ENCODE measurements at regions not wholly inside any gene's neighbourhood (a gene's known extent, or its start where the extent isn't known, plus 50 kb on each side); places are given as distances from the start of the nearest gene placed in this dataset.
A peak's percentile ranks its signal among the peaks of the same experiment; 100 is the strongest.

DNA sequence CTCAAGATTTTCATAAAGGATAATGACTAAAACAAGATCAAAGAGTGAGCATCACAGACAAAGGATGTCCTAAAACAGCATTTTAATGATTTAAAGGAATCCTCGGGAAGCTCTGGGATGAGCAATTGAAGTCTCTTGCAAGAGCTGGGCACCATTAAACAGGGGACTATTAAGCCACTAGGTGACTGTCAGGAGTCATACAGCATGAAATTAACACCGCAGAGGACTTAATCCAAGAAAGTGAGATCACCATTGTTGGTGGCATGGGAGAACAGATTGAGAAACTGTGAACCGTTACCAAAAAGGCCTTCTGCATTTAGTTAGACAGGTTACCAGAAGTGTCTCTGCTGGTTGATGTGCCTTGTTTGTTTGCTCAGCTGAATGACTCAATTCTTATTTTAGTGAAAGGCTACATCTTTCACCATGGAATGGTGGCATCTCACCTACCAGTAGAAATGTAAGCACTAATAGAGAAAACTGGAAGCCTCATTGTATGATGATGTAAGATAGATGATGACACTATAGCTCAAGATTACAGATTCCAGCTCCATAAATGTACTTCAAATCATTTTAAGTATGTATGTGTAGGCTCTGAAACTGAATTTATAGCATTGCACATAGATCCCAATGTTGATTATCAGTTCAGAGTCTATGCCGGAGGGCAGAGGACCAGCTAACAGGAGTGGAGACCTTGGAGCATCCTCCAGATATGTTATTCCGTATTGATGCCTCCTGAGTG, 427.6 kb downstream of the SUCLG1 start:
- intact Hi-C loops (cut with micrococcal nuclease) (no loop called here), in situ Hi-C loops (cut with MboI) (no loop called here)
- TF ChIP-seq ZNF395 (CRISPR knock-in tag; IDR thresholded peaks at IDR 0.05) (no peak), ZNF766 (CRISPR knock-in tag; conservative IDR thresholded peaks at IDR 0.05) (no peak), ILK (tag; IDR thresholded peaks at IDR 0.05; ENCODE audit: borderline replicate concordance, low read depth) (no peak)
- TF ChIP-seq, protein P1, sequence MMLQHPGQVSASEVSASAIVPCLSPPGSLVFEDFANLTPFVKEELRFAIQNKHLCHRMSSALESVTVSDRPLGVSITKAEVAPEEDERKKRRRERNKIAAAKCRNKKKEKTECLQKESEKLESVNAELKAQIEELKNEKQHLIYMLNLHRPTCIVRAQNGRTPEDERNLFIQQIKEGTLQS (IDR thresholded peaks at IDR 0.05) = 0 out of 2 replicates have a peak, but pooled peaks have one; percentile 15
- TF ChIP-seq, protein P1 (CRISPR knock-in tag; conservative IDR thresholded peaks at IDR 0.05) = no peak
- Histone ChIP-seq H3K36me3 (ENCODE audit: control insufficient read depth, insufficient read depth, low read length) (no peaks in the 10 kb centered on the region), H3K27ac (ENCODE audit: extremely low read depth, low read depth, low read length) (no peak overlapping the region), H3K9ac (ENCODE audit: insufficient read depth in 1 of 2, low read depth in 2 of 2, low read length in 2 of 2) (no peak overlapping the region), H2AFZ (ENCODE audit: low read depth, low read length) (no peak overlapping the region), H3K9me3 (replicated peaks; ENCODE audit: control insufficient read depth, insufficient read depth, low read depth, low read length) (no peaks in the 10 kb centered on the region), H3K79me2 (ENCODE audit: control insufficient read depth, insufficient read depth, low read length) (no peaks in the 10 kb centered on the region), H3K9me1 (ENCODE audit: control insufficient read depth, insufficient read depth, low read length) (no peaks in the 10 kb centered on the region), H3K4me2 (ENCODE audit: insufficient read depth, low read length) (no peak overlapping the region), H3K27me3 (ENCODE audit: control insufficient read depth in 2 of 2, insufficient read depth in 2 of 2, low read length in 2 of 2) (no peaks in the 10 kb centered on the region), H3K4me1 (replicated peaks in 1 of 2; ENCODE audit: control insufficient read depth in 2 of 2, insufficient read depth in 2 of 2, low read length in 2 of 2) (peaks cover 0 to 4% of the 10 kb centered on the region in 2 experiments; a peak in 2 of 5 replicates), H4K20me1 (replicated peaks; ENCODE audit: control insufficient read depth, insufficient read depth, low read length) (no peaks in the 10 kb centered on the region), H3K4me3 (no peak overlapping the region)
- WGBS (ENCODE audit: insufficient coverage, low coverage, missing lambda C conversion rate) = 58% methylated on average over 5 of the region's 5 CpGs
- DNase-seq (ENCODE audit: extremely low read depth in 1 of 4, low spot score in 3 of 4) (no peak), ATAC-seq (no peak), FAIRE-seq (no peak)
- CTCF ChIA-PET (ENCODE audit: low intra/inter-chr PET ratio) = no interaction called here
- POLR2A ChIA-PET = interaction anchor here (0.7 to 1.3 kb wide), 3 partner anchors 8 to 15 kb away, joined by 3 to 5 read pairs (median 3); no protein-coding TSS in a partner anchor
- BruUV-seq (replicated peaks) = no TSS peak
